Stimulated activated CD8-positive, alpha-beta memory T cell treated with anti-CD3 and anti-CD28 coated beads, Interleukin-7, amount 100 ng/mL, for 48 hours (primary cell): ENCODE measurements at regions not wholly inside any gene's neighbourhood (a gene's known extent, or its start where the extent isn't known, plus 50 kb on each side); places are given as distances from the start of the nearest gene placed in this dataset.
"Not testable (repeated sequence)": the region's sequence is repeated elsewhere in the genome, so short reads cannot be mapped to it uniquely, and the experiment has no call there.

Experiments
- DNase-seq, 2 donors: peaks; one replicate each; pipeline ENCODE4 v3.0.0-alpha.2; 2020; ENCODE audit warnings: low read depth in 1 of 2; ENCODE audit errors: extremely low read depth in 1 of 2

- not testable (repeated sequence) for DNase-seq
These were observed 773.7 kb upstream of the CITED2 start for GRCh38 chr6:140147825-140148814.

- DNase-seq, result no peak
These were observed 766.4 kb upstream of the CITED2 start for GRCh38 chr6:140140891-140141290.

- no peak for DNase-seq
These were observed 764.0 kb upstream of the CITED2 start for GRCh38 chr6:140138311-140139010.

GRCh38 chr6:140134224-140134623, 759.8 kb upstream of the CITED2 start:
- DNase-seq, result no peak

- no peak for DNase-seq
These were observed 755.6 kb upstream of the CITED2 start for GRCh38 chr6:140130074-140130473.

- no peak for DNase-seq
These were observed 750.0 kb upstream of the CITED2 start for GRCh38 chr6:140124498-140124897.

- DNase-seq, result no peak
These were observed 733.7 kb upstream of the CITED2 start for GRCh38 chr6:140108167-140108566.

GRCh38 chr6:140107216-140107615, 732.8 kb upstream of the CITED2 start:
- no peak for DNase-seq

- DNase-seq, result no peak
These were observed 731.4 kb upstream of the CITED2 start for GRCh38 chr6:140105857-140106256.

- DNase-seq, result no peak
These were observed 730.8 kb upstream of the CITED2 start for GRCh38 chr6:140105241-140105640.

GRCh38 chr6:140101818-140102217, 727.4 kb upstream of the CITED2 start:
- DNase-seq, result no peak

GRCh38 chr6:140101367-140101766, 726.9 kb upstream of the CITED2 start:
- no peak for DNase-seq

- no peak for DNase-seq
These were observed 721.1 kb upstream of the CITED2 start for GRCh38 chr6:140095532-140095931.

- DNase-seq, result no peak
These were observed 717.4 kb upstream of the CITED2 start for GRCh38 chr6:140091895-140092294.

- DNase-seq, result no peak
These were observed 716.4 kb upstream of the CITED2 start for GRCh38 chr6:140090871-140091270.

GRCh38 chr6:140083375-140083774, 708.9 kb upstream of the CITED2 start:
- no peak for DNase-seq

- no peak for DNase-seq
These were observed 708.4 kb upstream of the CITED2 start for GRCh38 chr6:140082867-140083297.

GRCh38 chr6:140079328-140079727, 704.9 kb upstream of the CITED2 start:
- no peak for DNase-seq

GRCh38 chr6:140078561-140079125, 704.2 kb upstream of the CITED2 start:
- no peak for DNase-seq

GRCh38 chr6:140077827-140078560, 703.5 kb upstream of the CITED2 start:
- DNase-seq, result no peak

- DNase-seq, result no peak
These were observed 701.7 kb upstream of the CITED2 start for GRCh38 chr6:140076105-140076504.
